NCI-H2081 treated with DMSO at 0.1 percent for 48 hours (cell line): ENCODE measurements at regions not wholly inside any gene's neighbourhood (a gene's known extent, or its start where the extent isn't known, plus 50 kb on each side); places are given as distances from the start of the nearest gene placed in this dataset.

Experiments used
- DNase-seq: peaks from one replicate; lab custom pipeline; 2025; lab: John Stamatoyannopoulos, UW

DNA sequence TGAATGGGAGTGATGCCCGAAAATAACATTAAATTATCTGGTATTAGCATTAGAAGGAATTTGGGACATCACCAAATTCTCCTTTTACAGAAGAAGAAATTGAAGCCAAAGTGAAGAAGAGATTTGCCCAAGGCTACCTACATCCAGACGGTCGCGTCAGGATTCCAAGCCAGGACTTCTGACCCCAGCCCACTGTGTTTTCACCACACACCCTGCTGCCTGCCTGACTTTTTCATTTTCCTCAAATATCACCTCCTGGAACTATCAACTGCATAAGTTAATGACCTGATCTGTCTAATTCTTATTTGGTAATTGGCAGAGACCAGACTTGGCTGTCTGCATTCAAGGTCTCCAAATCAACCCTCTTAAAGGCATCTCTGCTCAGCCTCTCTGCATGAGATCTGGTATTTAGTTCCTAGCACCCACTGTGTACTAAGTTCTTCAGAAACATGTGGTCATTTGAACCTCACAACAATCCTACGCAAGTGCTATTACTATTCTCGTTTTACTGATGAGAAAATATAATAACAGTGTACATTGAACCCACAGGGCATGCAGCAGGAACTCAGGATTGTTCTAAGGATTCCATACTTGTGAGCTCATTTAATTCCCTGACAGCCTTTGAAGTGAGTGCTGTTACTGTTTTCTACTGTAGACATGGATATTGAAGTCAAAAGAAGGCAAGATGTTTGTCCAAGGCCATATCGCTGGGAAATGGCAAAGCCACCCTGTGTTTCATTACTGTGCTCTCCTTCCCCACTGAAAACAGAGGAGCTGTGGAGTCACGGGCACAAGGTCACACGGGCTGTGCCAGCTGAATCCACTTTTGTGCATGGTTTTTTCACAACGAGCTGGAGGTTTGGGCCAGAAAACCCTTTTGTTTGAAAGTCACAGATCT lies 195.2 kb upstream of the C1QTNF7 start:
- DNase-seq = no peak

GRCh38 chr4:15233264-15233597 lies 194.6 kb upstream of the C1QTNF7 start:
- no peak for DNase-seq

DNA sequence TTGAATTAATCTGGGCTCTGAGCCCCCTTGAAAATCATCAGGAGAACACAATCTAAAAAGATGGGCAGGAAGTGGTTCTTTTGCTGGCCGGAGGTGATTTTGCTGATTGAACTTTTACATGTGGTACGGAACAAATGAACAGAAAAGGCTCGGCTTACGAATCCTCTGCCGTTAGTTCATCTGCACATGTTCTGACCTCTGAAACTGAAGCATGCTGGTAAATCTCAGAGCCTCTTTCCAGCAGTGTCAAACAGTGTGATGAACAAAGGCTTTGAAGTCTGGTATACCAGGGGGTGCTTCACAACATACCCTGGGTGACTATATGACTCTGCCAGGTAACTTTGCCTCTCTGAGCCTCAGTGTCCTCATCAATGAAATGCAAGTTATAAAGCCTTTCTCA lies 194.2 kb upstream of the C1QTNF7 start:
- no peak for DNase-seq

DNA sequence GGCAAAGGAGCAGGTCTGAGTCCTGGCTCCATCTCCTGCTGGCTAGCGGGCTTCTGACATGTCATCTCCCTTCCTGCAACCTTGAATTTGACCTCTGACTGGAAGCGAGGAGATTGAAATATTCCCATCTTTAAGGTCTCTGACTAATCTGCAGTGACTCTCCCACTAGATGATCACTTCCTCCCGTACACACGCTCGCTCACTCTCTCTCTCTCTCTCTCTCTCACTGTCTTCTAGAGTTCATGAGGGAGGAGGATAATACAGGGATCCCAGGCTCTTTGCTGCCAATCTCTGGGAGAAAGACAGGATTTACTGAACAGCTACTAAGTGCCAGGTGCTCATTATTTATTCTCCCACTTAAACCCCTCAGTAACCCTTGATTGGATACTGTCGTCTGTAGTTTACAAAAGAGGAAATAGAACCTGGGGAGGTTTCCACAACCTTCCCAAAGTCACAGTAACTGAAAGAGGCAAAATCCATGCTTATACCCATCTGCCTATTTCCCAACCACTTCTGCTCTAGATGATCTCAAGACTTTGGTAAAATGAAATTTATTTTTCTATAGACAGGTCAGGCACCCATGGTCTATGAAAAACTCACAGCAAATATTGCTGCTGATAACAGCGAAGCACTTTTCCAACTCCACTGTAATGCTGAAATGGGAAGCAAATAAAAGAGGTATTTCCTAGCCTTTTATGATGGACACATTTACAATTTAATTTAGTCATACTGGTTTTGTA lies 193.5 kb upstream of the C1QTNF7 start:
- DNase-seq = no peak

GRCh38 chr4:15234856-15235126 lies 193.0 kb upstream of the C1QTNF7 start:
- no peak for DNase-seq

DNA sequence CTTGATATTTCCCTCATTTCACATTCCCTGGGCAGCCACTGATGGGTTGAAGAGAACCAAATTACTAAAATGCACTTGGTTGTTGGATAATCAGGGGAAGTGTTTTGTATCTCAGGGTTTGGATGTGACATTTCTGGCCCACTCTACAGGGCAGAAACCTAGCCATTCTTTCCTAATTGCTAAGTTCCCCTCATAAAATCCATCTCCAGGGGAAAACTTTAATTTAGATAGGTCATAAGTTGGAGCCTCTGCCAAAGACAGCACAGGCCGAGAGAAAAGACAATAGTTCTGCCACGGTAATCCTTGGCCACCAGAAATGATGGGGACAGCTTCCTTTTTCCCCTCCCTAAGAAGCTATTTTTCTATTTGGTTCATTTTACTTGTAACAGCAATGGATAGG lies 192.7 kb upstream of the C1QTNF7 start:
- DNase-seq = no peak

- no peak for DNase-seq
These were observed 190.1 kb upstream of the C1QTNF7 start for GRCh38 chr4:15237648-15238230.

GRCh38 chr4:15238720-15239119 lies 189.1 kb upstream of the C1QTNF7 start:
- no peak for DNase-seq

DNA sequence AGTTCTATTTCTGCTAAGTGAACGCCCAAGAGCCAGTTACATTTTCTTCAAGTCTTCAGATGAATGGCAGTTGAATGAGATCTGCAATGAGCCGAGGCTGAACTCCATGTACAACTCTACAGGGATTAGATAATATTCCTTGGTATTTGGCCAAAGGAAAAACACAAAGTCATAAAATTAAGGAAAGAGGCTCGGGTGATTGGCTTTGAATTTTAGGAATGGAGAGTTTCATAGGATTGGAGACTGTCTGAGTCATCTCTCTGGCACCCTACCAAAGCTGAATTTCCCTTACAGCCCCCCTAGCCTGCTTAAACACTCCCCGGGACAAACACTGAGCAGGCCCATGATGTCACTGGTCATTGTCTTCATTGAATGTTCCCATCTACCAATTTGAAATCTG lies 188.0 kb upstream of the C1QTNF7 start:
- no peak for DNase-seq

DNA sequence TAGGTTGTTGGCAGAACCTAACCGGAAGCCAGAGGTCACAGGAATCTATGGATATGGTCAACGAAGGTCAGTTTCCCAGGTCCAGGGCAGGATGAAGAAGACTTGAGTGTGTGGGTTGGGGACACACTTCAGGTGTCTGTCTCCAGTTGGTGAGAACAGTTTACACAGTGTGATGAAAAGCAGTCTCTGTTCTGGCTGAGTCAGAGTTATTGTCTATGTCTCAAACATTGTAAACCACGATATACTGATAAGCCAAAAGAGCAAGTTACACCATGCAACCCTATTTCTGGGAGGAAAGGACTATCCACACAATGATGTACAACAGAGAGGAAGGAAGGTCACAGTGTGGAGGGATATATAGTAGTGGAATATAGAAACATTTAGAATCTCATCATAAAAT lies 187.1 kb upstream of the C1QTNF7 start:
- no peak for DNase-seq

- no peak for DNase-seq
These were observed 185.8 kb upstream of the C1QTNF7 start for GRCh38 chr4:15242021-15242420.

DNA sequence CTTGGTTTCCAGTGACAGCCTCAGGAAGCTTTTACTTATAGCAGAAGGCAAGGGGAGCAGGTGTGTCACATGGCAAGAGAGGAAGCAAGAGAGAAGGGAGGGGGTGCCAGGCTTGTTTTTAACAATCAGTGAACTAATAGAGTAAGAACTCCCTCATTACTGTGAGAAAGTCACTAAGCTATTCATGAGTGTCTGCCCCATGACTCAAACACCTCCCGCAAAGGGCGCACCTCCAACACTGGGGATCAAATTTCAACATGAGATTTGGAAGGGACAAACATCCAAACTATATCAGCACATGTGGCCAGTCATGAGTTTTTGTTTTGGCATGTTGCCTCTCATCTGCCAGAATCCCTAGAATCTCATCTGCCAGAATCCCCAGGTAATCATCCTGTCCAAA lies 183.5 kb upstream of the C1QTNF7 start:
- no peak for DNase-seq

GRCh38 chr4:15245006-15245530 lies 182.8 kb upstream of the C1QTNF7 start:
- DNase-seq = no peak

GRCh38 chr4:15250021-15250441 lies 177.8 kb upstream of the C1QTNF7 start:
- DNase-seq = no peak

DNA sequence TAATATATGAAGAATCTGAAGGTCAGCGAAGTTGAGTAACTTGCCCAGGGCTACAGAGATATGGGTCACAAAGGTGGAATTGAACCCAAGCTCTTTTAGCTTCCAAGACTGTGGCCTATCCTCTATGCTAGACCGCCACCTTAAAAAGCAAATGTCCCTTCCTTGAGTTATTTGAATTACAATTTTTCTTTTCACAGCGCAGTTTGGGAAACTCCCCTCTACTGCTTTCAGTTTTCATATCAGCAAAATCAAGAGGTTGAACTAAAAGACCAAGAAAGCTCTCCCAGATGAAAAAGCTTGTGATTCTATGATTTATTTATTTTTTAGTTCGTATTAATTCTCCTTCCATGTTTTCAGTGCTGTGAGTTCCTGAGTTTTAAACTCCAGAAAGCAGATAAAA lies 174.5 kb upstream of the C1QTNF7 start:
- no peak for DNase-seq

DNA sequence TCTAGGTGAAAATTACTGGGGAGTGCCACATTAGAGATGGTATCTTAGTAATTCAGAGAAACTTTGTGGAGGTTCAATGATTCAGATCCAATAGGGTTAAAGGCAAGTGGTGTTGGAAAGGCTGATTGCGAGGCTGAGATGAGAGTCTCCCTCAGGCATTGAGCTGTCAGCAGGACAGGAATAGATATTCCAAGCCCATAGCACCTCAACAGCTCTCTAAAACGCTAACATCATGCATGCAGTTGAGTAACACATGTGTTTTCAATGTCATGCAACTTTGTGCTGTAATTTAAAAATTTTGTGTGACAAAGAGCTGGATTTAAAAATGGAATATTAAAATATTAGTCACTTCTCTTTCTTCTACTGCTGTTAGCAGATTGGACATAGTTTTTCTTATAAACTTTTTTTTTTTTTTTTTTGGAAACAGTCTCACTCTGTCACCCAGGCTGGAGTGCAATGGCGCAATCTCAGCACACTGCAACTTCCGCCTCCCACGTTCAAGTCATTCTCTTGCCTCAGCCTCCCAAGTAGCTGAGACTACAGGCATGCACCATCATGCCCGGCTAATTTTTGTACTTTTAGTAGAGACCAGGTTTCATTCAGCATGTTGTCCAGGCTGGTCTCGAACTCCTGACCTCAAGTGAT lies 173.5 kb upstream of the C1QTNF7 start:
- DNase-seq = no peak

- DNase-seq = no peak
These were observed 172.3 kb upstream of the C1QTNF7 start for GRCh38 chr4:15255537-15255936.

DNA sequence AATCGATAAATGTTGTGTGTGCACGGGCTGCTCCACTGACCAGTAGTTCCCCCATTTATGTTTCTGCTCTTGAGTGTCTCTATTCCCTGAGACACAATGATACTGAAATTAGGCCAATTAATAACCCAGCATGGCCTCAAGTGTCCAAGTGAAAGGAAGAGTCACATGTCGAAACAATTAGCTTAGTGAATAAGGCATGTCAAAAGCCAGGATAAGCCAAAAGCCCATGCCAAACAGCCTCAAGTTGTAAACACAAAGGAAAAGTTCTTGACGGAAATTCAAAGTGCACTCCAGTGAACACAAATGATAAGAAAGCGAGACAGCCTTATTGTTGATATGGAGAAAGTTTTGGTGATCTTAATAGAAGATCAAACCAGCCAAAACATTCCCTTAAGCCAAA lies 167.1 kb upstream of the C1QTNF7 start:
- no peak for DNase-seq

GRCh38 chr4:15262396-15262795 lies 165.4 kb upstream of the C1QTNF7 start:
- DNase-seq = no peak

GRCh38 chr4:15270201-15270600 lies 157.6 kb upstream of the C1QTNF7 start:
- DNase-seq = no peak

GRCh38 chr4:15286041-15286440 lies 141.8 kb upstream of the C1QTNF7 start:
- DNase-seq = no peak

DNA sequence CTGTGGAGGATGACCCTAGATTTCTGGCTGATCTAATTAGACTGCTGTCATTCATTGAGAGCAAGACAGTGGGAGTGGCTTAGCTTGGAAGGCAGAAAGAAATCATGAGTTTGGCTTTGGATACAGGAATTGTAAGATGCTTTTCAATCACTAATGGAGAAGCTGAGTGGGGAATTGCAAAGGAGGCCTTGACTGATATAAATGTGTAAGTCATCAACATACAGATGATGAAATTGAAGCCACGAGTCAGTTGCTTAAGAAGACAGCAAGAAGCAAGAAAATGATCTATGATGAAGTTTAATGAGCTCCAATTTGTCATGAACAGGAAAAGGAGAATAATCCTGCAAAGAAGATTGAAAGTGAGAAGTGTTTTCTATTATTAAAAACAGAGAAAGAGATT lies 136.7 kb upstream of the C1QTNF7 start:
- DNase-seq = no peak

DNA sequence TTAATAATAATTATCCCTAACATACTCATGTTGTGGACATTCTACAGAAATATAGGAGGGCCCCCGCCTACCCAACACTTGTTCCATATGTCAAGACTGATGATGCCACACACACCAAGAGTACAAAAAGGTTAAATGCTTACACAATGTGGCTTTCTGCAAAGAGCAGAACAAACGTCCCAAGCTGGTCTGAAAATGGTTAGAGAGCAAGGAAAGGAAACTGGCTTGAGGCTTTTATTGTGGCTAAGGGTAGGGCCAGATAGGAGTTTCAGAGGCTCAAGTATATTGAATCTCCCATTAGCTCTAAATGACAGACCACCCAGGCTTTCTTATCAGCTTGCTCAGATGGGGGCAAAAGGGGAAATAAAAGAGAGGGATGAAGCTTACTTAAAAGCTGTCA lies 134.1 kb upstream of the C1QTNF7 start:
- no peak for DNase-seq
